ENCODE measurements at regions not wholly inside any gene's neighbourhood (a gene's known extent, or its start where the extent isn't known, plus 50 kb on each side); places are given as distances from the start of the nearest gene placed in this dataset.

DNA sequence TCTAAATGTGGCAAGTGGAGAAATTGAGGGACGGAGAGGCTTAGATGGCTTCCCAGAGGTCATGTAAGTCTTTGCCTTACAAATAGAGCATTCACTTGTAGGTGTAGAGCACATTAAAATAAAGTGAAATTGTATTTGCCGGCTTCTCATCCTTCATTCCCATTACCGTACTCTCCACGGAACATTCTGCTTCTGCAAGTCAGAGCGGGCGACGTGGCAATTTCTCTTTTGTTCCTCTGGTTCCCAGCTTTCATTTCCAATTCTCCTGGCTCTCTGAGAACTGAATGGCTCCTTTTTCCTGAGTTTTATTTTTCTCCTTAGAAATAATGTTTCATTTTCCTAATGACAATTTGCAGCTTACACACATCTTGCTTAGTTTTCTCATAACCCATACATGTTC lies 51.3 kb upstream of the PFKP start:
- no peak for DNase-seq

DNA sequence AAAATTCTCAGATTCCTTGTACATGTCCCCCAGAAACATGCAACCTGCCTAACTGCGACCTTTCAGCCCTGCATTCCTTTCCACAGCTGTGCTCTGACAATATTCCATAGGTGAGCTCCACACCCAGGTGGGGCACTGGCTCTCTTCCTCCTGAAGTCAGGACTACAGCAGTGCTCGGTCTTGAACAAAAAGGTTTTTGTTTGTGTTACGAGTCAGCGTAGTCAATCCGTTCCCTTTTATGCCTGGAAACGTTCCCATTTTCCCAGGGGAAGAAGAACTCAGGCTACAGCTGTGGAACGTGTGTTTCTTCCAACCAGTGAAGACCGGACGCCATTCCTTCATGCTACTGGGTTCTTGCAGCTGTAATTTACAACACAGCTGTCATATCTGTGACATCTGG lies 52.4 kb upstream of the PFKP start:
- no peak for DNase-seq

DNA sequence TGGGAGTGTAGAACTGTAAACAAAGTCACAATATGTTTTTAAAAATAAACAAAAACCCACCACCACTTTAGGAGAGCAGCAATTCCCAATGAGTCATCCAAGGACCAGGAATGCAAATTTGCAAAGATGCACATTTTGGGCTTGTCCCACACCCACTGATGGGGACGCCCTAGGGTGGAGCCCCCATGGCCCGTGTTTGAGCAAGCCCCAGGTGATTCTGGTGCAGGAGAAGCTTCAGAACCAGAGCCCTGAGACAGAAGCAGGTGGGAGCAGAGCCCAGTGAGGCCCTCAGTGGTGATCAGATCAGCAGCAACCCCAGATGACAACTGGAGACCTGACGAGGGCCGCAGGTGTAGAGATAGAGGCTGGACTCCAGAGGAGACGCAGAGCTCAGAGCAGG lies 55.1 kb upstream of the PFKP start:
- no peak for DNase-seq

DNA sequence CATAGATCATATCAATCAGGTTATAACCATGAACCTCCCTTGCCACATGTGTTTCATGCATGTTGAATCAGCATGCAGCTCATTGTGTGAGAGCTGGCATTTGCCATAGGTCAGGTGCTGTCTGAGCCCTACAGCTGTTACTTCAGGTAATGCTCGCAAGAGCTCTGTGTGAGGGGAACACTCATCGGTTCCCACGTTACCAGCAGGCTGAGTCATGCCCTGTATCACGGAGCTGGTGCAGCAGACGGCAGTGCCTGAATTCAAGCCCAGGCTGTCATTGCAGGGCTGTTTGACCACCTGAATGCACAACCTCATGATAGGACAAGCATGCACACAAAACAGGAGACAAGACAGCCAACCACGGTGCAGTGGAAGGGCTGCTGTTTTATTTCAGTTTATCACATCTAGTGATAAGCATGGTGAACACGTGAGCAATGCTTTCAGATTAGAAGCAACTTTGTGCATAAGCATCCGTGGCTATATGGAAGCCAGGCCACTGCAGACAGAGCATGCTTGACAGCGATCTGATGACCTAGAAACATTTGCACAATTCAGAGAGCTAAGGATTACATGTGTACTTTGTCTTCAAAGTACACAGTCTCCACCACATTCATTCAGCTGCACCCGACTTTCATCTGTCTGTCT lies 56.4 kb upstream of the PFKP start:
- no peak for DNase-seq

GRCh38 chr10:3010334-3010733 lies 57.0 kb upstream of the PFKP start:
- DNase-seq = no peak

DNA sequence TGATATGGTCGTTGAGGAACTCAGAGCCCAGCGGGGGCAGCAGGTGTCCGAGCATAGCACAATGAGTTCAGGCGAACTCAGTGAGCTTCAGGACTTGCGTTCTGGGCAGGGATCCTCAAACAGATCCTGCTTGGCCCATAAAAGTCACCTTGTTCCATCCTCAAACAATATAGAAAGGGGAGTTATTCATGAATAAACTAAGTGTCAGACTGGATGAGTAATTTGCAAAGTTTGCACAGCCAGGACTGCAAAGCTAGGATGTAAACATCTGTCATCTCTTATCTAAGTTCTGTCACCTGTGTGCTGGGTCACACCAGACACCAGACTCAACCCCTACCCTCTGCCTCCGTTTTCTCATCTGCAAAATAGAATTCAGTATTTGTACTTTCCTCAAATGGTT lies 58.0 kb upstream of the PFKP start:
- DNase-seq = no peak

DNA sequence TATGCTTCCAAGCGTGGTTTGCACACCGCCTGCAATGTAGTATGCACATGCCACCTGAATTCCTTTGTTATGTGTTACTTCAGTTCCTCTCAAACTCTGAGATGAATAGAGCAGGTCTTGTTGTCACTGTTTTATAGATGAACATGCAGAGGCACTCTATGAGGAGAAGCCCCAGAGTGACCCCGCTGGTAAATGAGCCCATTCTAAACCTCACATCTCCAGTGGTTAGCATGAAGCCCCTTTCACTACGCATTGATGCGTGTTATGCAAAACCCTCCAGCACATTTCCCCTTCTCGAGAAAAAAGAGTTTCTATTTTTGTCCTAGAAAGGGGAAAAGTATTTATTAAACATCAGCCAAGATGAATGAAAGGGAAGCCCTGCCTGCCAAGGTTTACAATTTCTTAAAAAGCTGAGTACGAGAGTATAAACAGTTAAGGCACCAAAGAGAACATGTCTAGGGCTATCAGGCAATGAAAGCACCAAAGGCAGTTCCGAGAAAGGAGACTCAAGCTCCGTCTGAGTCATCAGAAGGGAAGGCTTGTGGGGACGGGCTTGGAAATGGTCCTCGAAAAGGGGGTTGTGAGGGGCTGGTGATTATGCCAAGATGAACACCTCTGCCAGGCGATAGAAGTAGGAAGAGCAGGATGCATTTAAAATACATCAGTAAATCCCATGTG lies 58.7 kb upstream of the PFKP start:
- DNase-seq = no peak

DNA sequence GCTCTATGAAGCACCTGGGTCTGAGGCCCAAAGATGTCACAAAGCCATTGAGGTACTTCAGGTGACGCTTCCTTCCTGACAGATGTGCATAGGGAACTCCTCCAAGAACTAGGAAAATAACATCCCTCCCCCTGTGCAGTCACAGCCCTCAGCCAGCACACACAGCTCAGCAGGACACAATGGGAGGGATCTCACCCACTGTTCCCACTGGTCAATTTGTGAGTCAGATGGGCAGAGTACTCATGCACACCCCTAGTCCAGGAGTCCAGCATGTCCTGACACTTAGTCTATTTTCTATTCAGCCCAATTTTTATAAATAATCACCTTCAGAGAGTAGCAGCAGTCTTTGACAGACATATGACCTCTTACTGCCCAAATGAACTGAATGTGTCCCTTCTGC lies 60.7 kb upstream of the PFKP start:
- no peak for DNase-seq

DNA sequence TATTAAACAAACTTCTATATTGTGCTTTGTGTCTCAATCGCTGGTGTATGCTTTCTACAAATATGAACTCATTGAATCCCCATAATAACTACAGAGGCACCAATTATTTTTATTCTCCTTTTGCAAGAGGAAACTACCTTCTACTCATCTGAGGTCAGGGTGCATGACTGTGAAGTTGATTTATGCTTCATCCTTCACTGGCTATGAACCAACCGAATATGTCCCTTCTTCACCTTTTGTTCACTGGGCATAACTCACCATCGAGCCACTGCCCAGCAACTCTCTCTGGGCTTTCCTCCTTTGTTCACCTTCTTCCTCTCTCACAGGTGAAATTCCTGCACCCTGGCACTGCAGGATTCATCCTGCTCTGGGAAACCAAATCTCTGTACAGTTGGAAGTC lies 61.3 kb upstream of the PFKP start:
- DNase-seq = no peak

DNA sequence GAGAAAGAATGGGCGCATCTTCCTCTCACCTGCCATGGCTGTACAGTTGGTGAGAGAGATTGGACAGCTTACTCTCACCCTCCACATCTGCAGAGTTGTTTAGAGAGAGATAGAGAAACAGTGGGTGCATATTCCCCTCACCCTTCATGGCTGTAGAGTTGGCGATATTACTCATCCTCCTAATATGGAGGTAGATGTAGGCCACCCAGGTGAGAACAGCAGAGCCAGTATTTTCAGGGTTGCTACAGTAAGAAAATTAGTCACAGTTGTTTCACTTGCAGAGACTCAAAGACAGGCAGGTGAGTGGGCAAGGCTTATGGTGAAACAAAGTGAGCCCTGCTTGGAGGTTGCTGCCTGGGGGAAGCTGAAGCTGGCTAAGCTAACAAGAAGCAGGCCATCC lies 65.0 kb upstream of the PFKP start:
- DNase-seq = no peak

DNA sequence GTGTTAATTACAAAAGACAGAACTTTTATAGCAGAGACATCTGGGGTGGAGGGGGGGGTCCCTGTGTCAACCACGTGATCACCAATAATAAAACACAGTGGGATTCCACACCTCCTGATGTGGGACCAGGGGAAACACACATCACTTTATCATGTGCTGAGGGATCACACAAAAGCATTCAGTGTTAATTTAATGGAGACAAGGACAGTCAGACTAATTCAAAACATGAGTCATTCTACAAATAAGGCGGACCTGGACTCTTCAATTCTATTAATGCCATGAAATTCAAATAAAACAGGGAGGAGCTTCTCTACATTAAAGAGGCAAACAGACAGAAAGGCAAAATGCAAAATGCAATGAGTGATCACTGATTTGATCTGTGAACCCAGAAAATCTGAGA lies 67.3 kb upstream of the PFKP start:
- no peak for DNase-seq

DNA sequence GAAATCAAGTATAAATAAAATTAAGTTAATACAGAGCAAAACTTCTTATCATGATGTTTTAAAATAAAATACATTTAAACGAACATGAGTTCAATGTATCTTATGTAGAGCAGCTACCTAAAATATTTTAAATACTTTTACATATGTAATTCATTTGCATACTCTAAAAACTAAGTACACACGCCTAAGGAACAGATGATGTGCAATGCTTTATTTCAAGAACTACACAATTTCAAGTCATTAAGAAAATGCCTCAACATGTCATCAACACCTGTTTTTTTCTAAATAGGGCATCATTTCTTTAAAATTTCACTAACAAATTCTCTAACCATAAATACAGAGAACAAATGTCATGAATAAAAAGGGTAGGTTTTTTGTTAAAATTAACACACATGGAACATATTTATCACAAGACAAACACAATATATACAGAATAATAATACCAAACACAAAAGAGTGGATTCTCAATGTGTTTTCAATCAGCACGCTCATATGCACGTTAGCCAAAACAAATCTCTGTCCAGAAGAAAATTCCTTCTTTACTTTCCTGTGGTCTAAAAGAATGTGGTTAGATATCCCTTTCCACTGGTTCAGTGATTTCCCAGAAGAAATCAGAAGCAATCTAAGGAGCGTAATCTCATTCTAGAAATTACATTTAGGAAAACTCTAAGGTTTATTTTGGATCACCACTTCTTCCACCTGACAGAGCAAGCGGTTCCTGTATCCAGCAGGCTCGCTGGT lies 73.0 kb upstream of the PFKP start:
- DNase-seq = no peak

GRCh38 chr10:2993636-2994035 lies 73.7 kb upstream of the PFKP start:
- DNase-seq = no peak

DNA sequence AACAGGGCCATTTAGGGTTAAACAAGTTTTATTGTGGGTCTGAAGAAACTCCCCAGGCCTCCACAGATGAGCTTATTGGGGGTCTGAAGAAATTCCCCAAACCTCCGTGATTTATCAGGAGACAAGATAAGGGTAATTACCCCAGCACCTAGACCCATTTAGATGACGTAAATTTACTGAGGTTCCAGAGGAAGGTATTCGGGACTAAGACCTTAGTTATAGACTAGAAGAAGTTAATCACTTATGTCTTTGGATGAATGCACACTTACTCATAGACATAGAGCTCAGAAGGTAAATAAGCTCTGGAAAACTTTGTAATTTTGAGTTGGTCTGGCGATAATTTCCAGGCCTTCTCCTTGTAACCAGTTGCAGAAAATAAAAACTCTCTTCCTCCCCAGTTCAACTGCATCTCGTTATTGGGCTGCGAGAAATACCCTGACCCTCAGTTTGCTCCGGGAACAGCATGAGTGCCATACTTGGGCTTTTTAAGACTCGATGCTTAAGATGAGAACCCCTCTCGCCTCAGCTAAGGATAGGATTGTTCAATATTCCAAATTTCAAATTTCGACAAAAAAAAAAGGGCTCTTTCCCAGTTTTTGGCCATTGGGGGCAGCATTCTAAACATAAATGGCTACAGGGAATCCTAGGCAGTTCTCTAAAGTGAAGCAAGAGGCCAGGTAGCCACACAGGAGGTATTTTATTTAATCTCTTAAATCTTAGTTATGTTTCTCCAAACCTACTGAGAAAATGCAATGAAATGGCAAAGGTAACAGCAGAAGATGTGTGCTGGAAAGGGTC lies 74.7 kb upstream of the PFKP start:
- no peak for DNase-seq

DNA sequence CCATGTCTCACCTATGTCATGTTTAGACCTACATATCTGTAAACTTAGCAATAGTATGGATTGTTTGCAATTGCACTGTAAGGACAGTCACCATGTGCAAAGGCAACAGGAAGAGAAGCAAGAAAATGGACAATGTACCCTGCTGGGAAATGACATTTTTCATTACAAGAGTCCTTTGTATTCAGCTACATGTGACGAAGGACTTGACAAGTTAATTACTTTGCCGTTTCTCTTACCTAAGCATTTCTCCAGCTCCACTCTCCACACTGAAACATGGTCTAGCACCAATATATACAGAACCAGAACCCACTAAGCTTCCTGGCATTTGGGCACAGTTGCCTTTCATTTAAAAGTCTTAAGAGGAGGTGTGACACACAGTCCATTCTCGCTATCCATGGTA lies 76.6 kb upstream of the PFKP start:
- DNase-seq = no peak

DNA sequence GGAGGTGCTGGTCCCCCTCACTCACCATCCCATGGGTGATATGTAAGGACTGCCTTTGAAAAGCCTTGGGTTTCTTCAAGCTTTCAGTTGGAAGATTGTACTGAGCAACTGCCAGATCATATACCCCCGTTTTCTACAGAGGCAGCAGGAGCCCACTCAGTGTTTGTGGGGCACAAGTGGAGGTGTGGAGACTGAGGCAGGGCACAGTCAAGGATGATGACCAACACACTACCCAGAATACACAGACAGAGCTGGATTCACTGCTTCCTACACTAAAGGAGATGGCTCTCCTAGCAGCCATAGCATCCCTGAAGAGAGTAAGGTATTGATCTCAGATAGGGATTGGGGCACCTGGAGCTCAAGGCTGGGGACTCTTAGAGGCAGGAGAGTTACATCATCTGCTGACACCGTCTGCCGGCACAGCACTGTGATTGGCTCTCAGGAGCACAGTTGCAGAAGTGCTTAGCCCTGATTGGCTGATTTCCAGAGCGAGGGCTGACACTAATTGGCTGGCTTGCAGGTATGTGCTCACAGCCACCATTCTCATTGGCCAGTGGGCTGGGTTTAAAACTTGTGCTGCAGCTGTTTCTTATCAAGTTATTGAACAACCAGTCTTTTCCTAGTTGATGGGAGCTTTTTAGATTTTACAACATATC lies 77.9 kb upstream of the PFKP start:
- no peak for DNase-seq

- DNase-seq = no peak
Measured at GRCh38 chr10:2987185-2987768, 80.1 kb upstream of the PFKP start.

DNA sequence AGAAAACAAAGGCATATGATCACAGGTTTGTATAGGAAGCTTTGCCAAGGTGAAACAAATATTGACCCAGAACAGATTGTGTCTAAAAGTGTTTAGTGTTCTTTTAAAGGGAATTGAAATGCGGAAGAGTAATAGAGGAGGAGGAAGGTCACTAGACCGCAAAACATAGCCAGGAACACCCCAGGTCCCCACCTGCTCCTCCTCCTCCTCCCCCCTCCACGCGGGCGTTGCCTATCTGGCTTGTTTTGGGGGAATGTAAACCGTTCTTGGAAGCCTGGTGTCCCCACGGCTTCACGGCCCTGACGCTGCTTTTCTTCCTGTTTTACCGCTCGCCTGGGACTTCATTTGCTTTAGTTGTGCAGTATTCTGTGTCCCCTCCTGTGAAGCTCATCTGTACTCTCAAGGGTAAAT lies 81.0 kb upstream of the PFKP start:
- no peak for DNase-seq

DNA sequence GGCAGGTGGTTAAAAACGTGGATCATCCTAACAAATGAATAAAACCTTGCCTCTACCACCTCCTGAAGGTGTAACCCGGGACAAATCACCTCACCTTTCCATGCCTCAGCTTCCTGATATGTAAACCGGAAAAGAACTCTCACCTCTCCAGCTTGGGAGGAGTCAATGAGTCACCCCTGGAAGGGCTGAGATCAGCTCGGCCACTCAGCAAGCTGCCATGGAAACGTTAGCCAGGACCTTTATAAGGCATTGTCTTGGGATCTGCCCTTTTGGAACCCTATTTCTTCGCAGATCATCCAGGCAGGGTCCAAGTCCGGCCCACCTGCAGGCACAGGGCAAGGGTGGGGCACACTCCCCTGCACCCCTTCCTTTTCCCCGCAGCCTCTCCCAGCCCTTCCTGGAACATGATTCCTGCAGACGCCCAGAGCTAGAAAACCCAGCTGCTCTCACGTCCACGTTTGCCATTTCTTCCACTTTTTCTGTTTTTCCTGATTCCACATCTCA lies 81.6 kb upstream of the PFKP start:
- DNase-seq = no peak

GRCh38 chr10:2984682-2985081 lies 82.7 kb upstream of the PFKP start:
- no peak for DNase-seq

DNA sequence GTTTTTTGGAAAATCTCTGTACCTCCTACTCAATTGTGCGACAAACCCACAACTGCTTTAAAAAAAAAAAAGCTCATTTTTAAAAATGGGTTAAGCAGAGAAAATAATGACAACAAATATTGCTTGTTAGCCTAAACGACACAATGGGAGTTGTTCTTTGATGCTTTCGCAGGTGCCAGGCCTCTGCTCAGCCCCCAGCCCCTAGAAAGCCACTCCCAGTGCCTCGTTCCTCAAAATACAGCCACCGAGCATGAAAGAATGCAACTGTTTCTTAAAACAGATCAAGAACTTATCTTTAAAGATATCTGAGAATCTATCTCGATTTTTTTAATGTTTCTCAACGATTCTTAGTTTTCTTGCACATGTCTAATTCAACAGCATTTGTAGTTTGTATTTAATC lies 85.2 kb upstream of the PFKP start:
- no peak for DNase-seq

- no peak for DNase-seq
Measured at GRCh38 chr10:2981361-2981801, 86.0 kb upstream of the PFKP start.

All from stimulated activated CD4-positive, alpha-beta T cell treated with anti-CD3 and anti-CD28 coated beads, Interleukin-4, amount 100 ng/mL, for 4 hours (primary cell).